ENCODE measurements at regions not wholly inside any gene's neighbourhood (a gene's known extent, or its start where the extent isn't known, plus 50 kb on each side); places are given as distances from the start of the nearest gene placed in this dataset.

DNA sequence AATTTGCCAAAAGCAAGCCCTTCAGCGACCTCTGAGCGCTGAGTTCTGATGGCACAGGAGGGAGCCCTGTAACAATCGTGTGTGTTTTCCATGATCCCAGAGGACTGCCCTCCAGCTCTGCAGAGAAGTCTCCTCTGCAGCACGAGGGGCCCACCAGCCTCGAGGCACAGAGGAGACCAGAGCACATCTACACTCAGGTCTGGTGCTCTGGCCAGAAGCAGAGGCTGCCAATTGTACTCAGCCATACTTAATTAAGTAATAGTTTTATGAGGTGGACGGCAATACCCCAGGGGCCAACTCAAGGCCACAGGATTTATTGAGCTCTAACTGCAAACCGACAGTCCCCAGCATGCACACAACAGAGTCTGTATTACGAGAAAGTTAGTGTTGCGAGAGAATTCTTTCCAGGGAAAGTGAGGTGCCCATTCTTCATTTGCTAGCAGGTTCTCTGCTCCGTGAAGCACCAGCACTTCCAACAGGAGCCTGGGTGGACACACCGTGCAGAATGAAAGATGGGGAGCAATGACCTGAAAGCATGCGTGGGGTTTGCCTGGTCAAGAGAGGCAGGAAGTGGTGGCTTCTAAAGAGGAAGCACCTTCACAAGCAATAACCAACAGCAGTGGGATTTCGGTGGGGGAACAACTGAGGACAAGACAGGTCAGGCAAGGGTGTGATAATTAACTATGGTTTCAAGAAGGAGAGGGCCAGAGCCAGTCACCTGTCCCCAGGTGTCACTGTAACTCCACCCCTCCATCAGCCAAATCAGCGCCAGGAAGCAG is 92.8 kb upstream of the FOXC1 start:
- no peak for DNase-seq

DNA sequence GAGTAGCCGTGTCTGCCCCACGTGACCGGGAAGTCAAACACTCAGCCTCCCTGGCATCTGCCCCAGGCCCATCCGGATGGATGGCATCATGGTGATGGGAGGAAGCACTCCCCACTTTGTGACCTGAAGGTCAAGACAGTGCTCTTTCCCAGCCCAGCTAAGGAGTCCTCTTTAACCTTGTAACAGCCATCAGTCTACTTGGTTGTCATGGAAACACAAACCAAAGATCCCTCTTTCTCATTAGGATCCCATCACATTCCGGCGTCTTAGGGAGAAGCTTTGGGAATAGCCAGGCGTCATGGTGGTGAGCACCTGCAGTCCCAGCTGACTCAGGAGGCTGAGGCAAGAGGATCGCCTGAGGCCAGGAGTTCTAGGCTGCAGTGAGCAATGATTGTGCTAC is 90.9 kb upstream of the FOXC1 start:
- DNase-seq: no peak

DNA sequence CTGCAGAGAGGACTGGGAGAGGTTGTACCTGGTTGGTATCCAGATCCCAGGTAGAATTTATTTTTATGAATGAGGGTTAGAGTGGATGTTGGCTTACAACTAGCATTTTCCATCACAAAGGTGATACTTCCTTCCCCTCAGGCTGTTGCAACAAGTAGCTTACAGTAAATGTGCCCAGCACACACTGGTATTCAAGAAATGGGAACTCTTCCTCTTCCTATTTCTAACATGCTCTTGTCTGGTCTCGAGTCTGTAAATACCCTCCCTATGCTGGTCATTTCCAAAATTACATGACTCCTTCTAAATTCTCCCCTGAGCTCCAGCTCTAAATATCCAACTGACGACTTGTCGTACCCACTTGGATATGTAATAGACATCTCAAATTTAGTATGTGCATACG is 90.1 kb upstream of the FOXC1 start:
- DNase-seq: no peak

DNA sequence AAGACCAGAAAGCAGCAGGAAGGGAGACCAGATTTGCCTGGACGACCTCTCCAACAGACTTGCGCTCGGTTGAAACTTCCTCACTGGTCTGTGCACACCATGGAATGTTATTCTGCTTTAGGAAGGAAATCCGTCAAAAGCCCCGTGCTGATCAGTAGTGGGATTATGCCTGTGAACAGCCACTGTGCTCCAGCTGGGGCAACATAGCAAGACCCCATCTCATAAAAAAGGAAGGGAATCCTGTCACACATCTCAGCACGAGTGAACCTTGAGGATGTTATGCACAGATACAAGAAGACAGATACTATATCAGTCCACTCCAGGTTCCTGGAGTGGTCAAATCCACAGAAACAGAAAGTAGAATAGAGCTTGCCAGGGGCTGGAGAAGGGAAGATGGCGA is 86.9 kb upstream of the FOXC1 start:
- DNase-seq: no peak

- DNase-seq: no peak
These were observed 85.7 kb upstream of the FOXC1 start for GRCh38 chr6:1524040-1524480.

DNA sequence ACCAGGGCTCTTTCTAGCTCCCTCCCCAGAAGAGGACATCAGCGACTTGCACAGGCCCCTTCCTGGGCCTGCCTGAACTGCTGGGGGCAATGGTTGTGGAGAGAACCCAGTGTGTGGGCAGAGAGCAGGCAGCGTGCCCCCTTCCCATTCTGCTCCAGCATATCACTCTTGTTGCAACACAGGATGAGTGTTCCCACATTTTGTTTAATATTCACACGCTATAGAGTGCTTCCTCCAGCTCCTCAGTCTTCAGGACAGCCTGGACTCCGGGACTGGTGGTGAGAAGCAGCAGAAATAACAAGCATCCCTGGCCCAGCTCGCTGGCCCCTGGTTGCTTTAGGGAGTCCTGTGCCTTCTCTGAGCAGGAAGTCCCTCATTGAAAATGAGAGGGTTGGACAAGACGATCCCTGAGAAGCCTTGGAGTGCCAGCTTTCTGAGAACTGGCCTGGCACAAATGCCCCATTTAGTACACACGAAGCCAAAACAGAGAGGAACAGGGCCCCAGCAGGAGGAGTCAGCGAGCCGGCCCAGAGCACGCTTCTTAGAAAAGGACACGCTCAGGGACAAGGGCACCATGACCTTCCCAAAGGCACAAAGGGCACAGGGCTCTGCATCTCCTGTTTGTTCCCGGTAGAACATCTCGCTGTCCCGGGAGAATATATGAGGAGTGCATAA is 84.2 kb upstream of the FOXC1 start:
- DNase-seq: no peak

DNA sequence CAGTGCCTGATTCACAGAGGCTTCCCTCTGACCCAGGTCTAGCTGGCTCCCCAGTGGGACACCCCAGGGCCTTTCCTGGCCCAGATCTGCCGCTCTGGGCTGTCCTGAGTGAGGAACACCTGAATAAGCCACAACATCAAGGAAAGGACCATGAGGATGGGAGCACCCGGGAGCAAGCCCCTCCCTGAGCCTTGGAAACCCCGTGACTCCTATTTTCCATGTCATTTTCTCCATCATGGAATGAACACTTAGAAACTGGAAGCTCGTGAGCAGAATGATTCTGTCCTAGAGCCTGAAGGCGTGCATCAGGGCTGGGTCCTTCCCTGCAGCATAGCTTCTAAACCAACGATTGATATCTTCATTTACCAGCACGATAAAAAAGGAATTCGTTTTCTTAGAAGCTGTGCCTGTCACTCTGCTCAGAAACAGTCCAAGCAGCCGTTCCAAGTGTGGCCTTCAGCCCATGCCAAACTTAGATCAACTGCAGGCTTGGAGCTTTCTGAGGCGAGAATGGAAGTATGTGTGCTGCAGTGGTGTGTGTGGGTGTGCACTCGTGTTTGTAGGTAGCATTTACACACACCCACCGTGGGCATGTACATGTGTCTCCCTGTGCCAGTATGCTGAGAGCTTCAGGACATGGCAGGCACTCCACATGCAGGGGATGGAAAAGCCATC is 83.2 kb upstream of the FOXC1 start:
- no peak for DNase-seq

DNA sequence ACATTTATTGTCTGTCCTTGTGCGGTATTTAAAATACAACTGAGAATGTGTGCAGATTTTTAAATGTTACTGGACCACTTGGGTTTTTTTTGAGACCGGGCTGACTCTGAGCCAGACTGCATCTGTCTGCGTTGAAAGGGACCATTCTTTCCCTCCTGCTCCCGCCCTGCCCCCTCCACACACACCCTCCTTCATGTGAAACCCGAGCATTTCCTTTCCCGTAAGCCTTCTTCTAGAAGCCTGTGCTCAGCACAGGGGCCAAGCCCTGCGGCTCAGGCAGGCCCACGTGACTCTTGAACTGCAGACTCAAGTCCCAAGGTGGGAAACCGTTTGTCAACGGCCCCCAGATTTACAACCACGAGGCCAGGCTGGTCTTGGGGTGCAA is 82.7 kb upstream of the FOXC1 start:
- no peak for DNase-seq

GRCh38 chr6:1535295-1535694 is 74.4 kb upstream of the FOXC1 start:
- DNase-seq: peak; percentile 69

- DNase-seq: no peak
These were observed 72.9 kb upstream of the FOXC1 start for GRCh38 chr6:1536526-1537429.

- no peak for DNase-seq
These were observed 71.3 kb upstream of the FOXC1 start for GRCh38 chr6:1538369-1538768.

DNA sequence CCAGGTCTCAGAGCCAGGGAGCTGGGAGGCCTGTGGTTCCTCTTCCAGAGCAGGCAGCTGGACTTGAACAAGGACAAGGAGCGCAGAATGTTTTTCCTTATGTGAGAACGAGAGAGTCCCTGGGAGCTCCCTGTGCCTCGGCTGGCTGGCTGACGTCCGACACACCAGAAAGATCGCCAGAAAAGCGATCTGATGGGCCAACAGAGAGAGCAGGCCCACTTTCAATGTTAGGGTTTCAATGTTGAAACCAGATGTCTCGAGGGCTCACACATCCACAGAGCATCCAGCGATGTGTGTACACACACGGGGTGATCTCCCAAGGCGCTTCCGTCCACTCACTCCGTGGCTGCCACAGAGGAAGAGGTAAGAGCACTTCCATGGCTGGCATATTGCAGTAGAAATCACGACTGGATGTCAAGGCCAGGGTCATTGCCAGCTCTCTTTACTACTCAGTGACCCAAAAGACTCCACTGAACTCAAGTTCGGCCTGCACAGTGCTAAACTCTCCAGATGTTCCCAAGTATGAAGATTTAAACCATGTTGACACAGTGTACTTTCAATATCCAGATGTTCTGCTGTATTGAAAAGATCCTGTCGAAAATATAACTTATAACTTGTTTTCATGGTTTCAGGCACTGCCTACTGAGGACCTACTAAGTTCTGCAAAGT is 70.8 kb upstream of the FOXC1 start:
- no peak for DNase-seq

GRCh38 chr6:1540864-1541521 is 68.7 kb upstream of the FOXC1 start:
- DNase-seq: no peak

GRCh38 chr6:1542335-1542734 is 67.4 kb upstream of the FOXC1 start:
- no peak for DNase-seq

DNA sequence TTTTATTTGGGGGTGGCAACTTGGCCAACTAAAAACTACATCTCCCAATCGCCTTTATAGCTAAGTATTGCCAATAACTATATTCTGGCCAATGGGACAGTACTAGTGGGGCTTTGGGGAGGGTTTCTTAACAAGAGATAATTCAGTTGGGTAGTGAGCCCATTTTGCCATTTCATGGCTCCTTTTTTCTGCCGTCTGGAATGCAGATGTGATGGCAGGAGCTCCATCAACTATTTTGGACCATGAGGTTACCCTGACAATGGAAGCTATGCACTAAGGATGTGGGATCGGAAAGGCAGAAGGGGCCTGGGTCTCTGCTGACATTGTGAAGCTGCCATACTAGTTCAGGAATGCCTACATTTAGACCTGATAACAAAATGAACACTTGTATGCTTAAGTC is 67.0 kb upstream of the FOXC1 start:
- DNase-seq: no peak

DNA sequence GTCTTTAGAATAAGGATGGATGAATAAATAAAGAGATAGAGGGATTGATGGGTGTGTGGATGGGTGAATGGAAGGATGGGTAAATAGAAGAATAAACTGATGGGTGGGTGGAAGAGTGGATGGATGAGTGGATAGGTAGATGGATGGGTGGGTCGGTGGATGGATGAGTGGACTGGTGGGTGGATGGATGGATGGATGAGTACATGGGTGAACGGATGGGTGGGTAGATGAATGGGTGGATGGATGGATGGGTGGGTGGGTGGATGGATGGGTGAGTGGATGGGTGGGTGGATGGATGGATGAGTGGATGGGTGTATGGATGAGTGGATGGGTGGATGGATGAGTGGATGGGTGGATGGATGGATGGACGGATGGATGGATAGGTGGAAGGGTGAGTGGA is 65.7 kb upstream of the FOXC1 start:
- no peak for DNase-seq

GRCh38 chr6:1544603-1545002 is 65.1 kb upstream of the FOXC1 start:
- no peak for DNase-seq

- no peak for DNase-seq
These were observed 64.1 kb upstream of the FOXC1 start for GRCh38 chr6:1545654-1546053.

DNA sequence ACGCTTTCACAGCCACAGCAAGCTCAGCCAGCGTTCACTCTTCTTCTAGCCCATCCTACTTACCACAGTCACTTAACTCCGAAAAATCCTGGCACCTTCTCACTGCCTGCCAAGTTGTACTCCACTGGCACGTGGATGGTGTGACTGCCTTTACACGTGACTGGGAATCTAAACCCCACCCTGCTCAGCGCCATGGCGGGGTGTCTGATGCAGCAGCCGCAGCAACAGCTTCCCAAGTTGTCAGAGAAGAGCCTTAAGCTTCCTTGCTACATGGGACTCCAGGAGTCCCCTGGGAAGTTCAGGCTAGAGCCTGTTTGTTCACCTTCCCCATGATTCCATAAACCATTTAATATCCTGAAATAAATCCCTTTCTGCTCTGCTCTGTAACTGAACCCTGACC is 61.9 kb upstream of the FOXC1 start:
- DNase-seq: no peak

- no peak for DNase-seq
These were observed 58.5 kb upstream of the FOXC1 start for GRCh38 chr6:1551249-1551648.

GRCh38 chr6:1552296-1552761 is 57.4 kb upstream of the FOXC1 start:
- peak; percentile 16 for DNase-seq

- DNase-seq: no peak
These were observed 56.1 kb upstream of the FOXC1 start for GRCh38 chr6:1553562-1554083.
